ENCODE measurements at regions not wholly inside any gene's neighbourhood (a gene's known extent, or its start where the extent isn't known, plus 50 kb on each side); places are given as distances from the start of the nearest gene placed in this dataset.
"Not testable (repeated sequence)": the region's sequence is repeated elsewhere in the genome, so short reads cannot be mapped to it uniquely, and the experiment has no call there.

- no peak for DNase-seq (ENCODE audit: low spot score in 2 of 2)
- ATAC-seq (replicated peaks; ENCODE audit: extremely low read depth, poor library complexity, severe bottlenecking) = no peak
- H3K4me1 Mint-ChIP-seq = no peaks in the 10 kb centered on the region
- H3K27ac Mint-ChIP-seq (ENCODE audit: low read depth) = no peak overlapping the region
- H3K27me3 Mint-ChIP-seq = no peaks in the 10 kb centered on the region
- H3K4me3 Mint-ChIP-seq = no peak overlapping the region
- H3K9me3 Mint-ChIP-seq = no peaks in the 10 kb centered on the region
- H3K36me3 Mint-ChIP-seq (ENCODE audit: insufficient read depth) = no peaks in the 10 kb centered on the region
These were observed 350.8 kb downstream of the EMP1 start for GRCh38 chr12:13547283-13547682.

DNA sequence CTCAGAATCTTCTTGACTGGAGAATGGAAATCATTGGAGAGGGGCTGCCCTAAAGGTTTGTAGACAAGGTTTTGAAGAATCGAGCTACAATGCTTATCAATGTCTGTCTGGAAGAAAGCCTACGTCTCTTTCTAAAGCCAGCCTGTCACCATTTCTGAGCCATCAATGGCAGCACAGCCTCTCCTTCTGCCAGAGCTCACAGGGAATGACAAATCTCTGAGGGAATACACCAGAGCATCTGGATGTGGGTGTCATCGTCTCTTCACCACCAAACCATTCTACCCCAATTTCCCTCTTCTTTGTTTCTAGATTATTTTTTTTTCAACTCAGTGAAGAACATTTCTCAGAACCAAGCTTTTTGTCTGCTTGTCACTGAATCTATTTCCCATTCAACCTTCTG lies 349.7 kb downstream of the EMP1 start:
- H3K36me3 Mint-ChIP-seq (ENCODE audit: insufficient read depth) = no peaks in the 10 kb centered on the region
- no peaks in the 10 kb centered on the region for H3K9me3 Mint-ChIP-seq
- ATAC-seq (replicated peaks; ENCODE audit: extremely low read depth, poor library complexity, severe bottlenecking) (no peak), DNase-seq (ENCODE audit: low spot score in 2 of 2) (no peak)
- H3K4me3 Mint-ChIP-seq = no peak overlapping the region
- H3K4me1 Mint-ChIP-seq = no peaks in the 10 kb centered on the region
- no peak overlapping the region for H3K27ac Mint-ChIP-seq (ENCODE audit: low read depth)
- H3K27me3 Mint-ChIP-seq = no peaks in the 10 kb centered on the region

DNA sequence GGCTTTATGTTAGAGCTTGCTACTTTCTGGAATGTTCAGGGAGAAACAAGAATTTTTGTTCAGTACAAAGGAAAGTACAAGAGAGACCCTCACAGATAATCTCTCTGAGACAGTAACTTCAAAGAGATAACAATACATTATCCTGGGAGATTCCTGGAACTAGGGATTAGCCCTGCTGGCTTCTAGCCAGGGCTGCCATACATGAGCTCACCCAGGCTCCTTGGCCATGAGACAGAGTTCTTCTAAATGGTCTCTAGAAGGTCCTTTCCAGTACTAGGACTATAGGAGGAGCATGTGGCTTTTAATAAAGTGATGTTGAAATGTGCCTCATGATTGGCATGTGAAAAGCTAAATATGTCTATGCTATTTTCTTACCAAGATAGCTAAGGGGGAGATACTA lies 342.5 kb downstream of the EMP1 start:
- peaks cover 15% of the 10 kb centered on the region for H3K27me3 Mint-ChIP-seq
- no peak overlapping the region for H3K4me3 Mint-ChIP-seq
- no peak for DNase-seq (ENCODE audit: low spot score in 2 of 2)
- no peaks in the 10 kb centered on the region for H3K36me3 Mint-ChIP-seq (ENCODE audit: insufficient read depth)
- no peak for ATAC-seq (replicated peaks; ENCODE audit: extremely low read depth, poor library complexity, severe bottlenecking)
- H3K9me3 Mint-ChIP-seq = no peaks in the 10 kb centered on the region
- H3K4me1 Mint-ChIP-seq = no peaks in the 10 kb centered on the region
- H3K27ac Mint-ChIP-seq (ENCODE audit: low read depth) = no peak overlapping the region

GRCh38 chr12:13538136-13538535 lies 341.6 kb downstream of the EMP1 start:
- ATAC-seq (replicated peaks; ENCODE audit: extremely low read depth, poor library complexity, severe bottlenecking) = no peak
- DNase-seq (ENCODE audit: low spot score in 2 of 2) = no peak
- H3K27me3 Mint-ChIP-seq = peaks cover 15% of the 10 kb centered on the region
- H3K4me3 Mint-ChIP-seq = no peak overlapping the region
- H3K4me1 Mint-ChIP-seq = no peaks in the 10 kb centered on the region
- no peaks in the 10 kb centered on the region for H3K36me3 Mint-ChIP-seq (ENCODE audit: insufficient read depth)
- no peak overlapping the region for H3K27ac Mint-ChIP-seq (ENCODE audit: low read depth)
- no peaks in the 10 kb centered on the region for H3K9me3 Mint-ChIP-seq

DNA sequence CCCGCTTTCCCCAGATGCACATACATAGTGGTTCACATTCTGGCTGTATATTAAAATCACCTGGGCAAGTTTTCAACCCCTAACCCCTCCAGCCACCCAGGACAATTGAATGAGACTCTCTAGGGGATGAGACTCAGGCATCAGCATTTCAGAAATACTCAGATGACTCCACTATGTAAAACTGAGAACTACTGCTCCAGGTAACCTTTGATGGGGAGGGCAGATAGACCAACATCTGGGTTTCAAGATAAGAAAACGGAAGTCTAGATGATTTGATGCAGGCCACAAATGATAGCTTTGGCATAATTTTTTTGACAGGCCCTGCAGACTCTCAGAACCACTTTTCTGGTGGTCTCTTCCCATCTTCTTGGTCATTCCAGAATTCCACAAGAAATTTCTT lies 341.1 kb downstream of the EMP1 start:
- Mint-ChIP-seq H3K4me3 (no peak overlapping the region), H3K27ac (ENCODE audit: low read depth) (no peak overlapping the region), H3K27me3 (peaks cover 15% of the 10 kb centered on the region), H3K9me3 (no peaks in the 10 kb centered on the region), H3K36me3 (ENCODE audit: insufficient read depth) (no peaks in the 10 kb centered on the region), H3K4me1 (no peaks in the 10 kb centered on the region)
- ATAC-seq (replicated peaks; ENCODE audit: extremely low read depth, poor library complexity, severe bottlenecking) = no peak
- no peak for DNase-seq (ENCODE audit: low spot score in 2 of 2)

GRCh38 chr12:13536219-13536910 lies 339.8 kb downstream of the EMP1 start:
- H3K36me3 Mint-ChIP-seq (ENCODE audit: insufficient read depth) = no peaks in the 10 kb centered on the region
- H3K27ac Mint-ChIP-seq (ENCODE audit: low read depth) = no peak overlapping the region
- H3K27me3 Mint-ChIP-seq = peaks cover 15% of the 10 kb centered on the region
- no peaks in the 10 kb centered on the region for H3K9me3 Mint-ChIP-seq
- DNase-seq (ENCODE audit: low spot score in 2 of 2) = no peak
- H3K4me1 Mint-ChIP-seq = no peaks in the 10 kb centered on the region
- no peak overlapping the region for H3K4me3 Mint-ChIP-seq
- peak; percentile 46 for ATAC-seq (replicated peaks; ENCODE audit: extremely low read depth, poor library complexity, severe bottlenecking)

DNA sequence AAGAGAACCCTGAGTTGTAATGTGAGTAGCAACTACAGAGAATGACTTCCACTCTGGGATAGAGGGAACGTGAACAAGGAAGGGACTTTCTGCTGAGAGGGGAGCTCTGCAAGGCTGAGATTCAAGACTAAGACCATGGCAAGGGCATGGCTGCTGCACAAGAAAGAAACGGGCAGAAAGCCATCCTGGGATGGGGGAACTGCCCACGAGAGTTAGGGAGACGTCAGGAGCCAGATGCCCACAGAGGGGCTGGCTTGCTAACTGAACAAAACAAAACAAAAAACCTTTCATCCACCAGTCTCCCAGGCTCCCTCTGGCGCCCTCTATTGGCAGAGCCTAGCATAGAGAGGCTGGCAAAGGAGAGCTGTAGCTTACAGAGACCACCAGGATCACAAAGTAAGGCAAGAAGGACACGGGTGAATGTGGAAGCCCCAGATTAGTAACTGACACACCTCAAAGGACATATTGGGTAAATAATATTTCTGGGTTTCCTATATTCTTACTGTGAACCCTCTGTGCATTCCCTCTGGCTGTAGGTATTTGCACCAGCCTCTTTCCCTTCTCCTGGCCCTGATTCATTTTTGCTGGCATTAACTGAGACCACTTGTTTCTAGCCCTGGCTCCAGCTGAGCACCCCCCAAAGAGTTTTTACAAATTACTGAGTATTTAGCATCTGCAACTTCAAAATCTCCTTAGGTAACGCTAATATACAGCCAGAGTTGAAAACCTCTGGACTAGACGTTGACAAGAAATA lies 338.3 kb downstream of the EMP1 start:
- H3K36me3 Mint-ChIP-seq (ENCODE audit: insufficient read depth) = no peaks in the 10 kb centered on the region
- no peaks in the 10 kb centered on the region for H3K4me1 Mint-ChIP-seq
- H3K27me3 Mint-ChIP-seq = peaks cover 15% of the 10 kb centered on the region
- ATAC-seq (replicated peaks; ENCODE audit: extremely low read depth, poor library complexity, severe bottlenecking) (no peak), DNase-seq (ENCODE audit: low spot score in 2 of 2) (no peak)
- no peak overlapping the region for H3K4me3 Mint-ChIP-seq
- no peaks in the 10 kb centered on the region for H3K9me3 Mint-ChIP-seq
- H3K27ac Mint-ChIP-seq (ENCODE audit: low read depth) = no peak overlapping the region

GRCh38 chr12:13534242-13534641 lies 337.7 kb downstream of the EMP1 start:
- no peak overlapping the region for H3K27ac Mint-ChIP-seq (ENCODE audit: low read depth)
- DNase-seq (ENCODE audit: low spot score in 2 of 2) (no peak), ATAC-seq (replicated peaks; ENCODE audit: extremely low read depth, poor library complexity, severe bottlenecking) (no peak)
- no peaks in the 10 kb centered on the region for H3K36me3 Mint-ChIP-seq (ENCODE audit: insufficient read depth)
- no peaks in the 10 kb centered on the region for H3K4me1 Mint-ChIP-seq
- H3K4me3 Mint-ChIP-seq = no peak overlapping the region
- peaks cover 15% of the 10 kb centered on the region for H3K27me3 Mint-ChIP-seq
- H3K9me3 Mint-ChIP-seq = no peaks in the 10 kb centered on the region

DNA sequence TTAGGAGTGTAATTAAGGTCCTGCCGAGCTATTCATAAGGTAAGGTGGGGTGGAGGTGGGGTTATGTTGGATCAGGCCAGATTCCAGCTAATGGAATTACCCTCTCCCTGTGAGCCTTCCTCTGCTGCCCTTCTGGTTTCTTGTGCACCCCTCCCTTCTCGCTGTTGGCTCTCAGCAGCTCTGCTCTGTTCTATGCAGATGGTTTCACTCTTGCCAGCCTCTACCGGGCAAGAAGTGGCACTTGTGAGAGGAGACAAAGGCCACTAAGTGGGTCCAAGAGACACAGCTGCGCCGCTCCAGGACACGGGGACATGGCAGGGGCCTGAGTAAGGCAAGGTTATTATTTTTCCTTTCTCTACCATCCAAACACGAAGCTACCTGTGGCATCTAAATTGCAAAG lies 334.4 kb downstream of the EMP1 start:
- Mint-ChIP-seq H3K27ac (ENCODE audit: low read depth) (no peak overlapping the region), H3K36me3 (ENCODE audit: insufficient read depth) (no peaks in the 10 kb centered on the region), H3K4me1 (no peaks in the 10 kb centered on the region), H3K4me3 (no peak overlapping the region), H3K27me3 (peaks cover under 1% of the 10 kb centered on the region), H3K9me3 (no peaks in the 10 kb centered on the region)
- no peak for ATAC-seq (replicated peaks; ENCODE audit: extremely low read depth, poor library complexity, severe bottlenecking)
- no peak for DNase-seq (ENCODE audit: low spot score in 2 of 2)

GRCh38 chr12:13526185-13526921 lies 329.8 kb downstream of the EMP1 start:
- not testable (repeated sequence) for H3K36me3 Mint-ChIP-seq (ENCODE audit: insufficient read depth); H3K9me3 Mint-ChIP-seq; H3K4me3 Mint-ChIP-seq; H3K27me3 Mint-ChIP-seq; H3K27ac Mint-ChIP-seq (ENCODE audit: low read depth); H3K4me1 Mint-ChIP-seq; ATAC-seq (replicated peaks; ENCODE audit: extremely low read depth, poor library complexity, severe bottlenecking); DNase-seq (ENCODE audit: low spot score in 2 of 2)

DNA sequence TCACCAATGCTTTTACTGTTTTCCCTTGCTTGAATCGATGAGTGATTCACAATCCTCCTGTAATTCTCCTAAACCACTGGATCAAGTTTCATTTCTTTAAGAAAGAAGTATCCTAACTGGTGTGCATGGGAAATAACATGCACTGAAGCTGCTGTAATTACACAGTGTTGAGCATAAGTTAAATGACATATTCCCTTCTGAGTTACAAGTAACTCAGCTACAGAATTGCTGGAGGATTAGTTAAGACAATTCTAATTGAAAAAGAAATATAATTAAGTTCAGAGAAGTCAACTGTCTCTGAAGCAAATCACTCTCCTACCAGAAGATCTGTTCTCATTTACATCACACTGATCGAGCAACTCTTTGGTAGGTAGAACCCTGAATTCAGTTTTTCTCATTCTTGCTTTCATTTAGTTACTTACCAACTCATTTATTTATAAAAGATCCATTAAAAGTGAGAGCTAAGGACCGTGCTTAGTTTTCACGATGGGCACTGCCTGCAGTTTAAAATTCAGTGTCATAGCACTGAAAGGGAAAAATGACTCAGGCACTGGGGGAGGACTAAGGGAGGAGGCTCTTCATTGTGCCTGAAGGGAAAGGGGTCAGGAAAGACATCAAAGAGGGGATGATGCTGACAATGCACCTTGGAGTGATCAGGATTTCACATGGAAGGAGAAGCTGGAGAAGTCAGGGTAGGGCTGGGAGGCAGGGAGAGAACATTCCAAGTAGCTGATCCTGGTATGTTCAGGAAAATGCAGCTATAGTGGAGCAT lies 327.2 kb downstream of the EMP1 start:
- H3K27me3 Mint-ChIP-seq = peaks cover 19% of the 10 kb centered on the region
- H3K36me3 Mint-ChIP-seq (ENCODE audit: insufficient read depth) = no peaks in the 10 kb centered on the region

GRCh38 chr12:13518034-13518433 lies 321.5 kb downstream of the EMP1 start:
- DNase-seq (ENCODE audit: low spot score in 2 of 2); H3K36me3 Mint-ChIP-seq (ENCODE audit: insufficient read depth); ATAC-seq (replicated peaks; ENCODE audit: extremely low read depth, poor library complexity, severe bottlenecking); H3K4me3 Mint-ChIP-seq; H3K4me1 Mint-ChIP-seq; H3K27ac Mint-ChIP-seq (ENCODE audit: low read depth): not testable (repeated sequence)
- Mint-ChIP-seq H3K9me3 (peaks cover 24% of the 10 kb centered on the region), H3K27me3 (peaks cover 19% of the 10 kb centered on the region)

More for the DNA sequence above, 327.2 kb downstream of the EMP1 start:
- Mint-ChIP-seq H3K9me3 (peaks cover 6% of the 10 kb centered on the region), H3K4me1 (no peaks in the 10 kb centered on the region), H3K27ac (ENCODE audit: low read depth) (no peak overlapping the region), H3K4me3 (no peak overlapping the region)
- DNase-seq (ENCODE audit: low spot score in 2 of 2) = no peak
- ATAC-seq (replicated peaks; ENCODE audit: extremely low read depth, poor library complexity, severe bottlenecking) = no peak

Measured in central memory CD8-positive, alpha-beta T cell (primary cell).